Keratinocyte (primary cell): ENCODE measurements at regions not wholly inside any gene's neighbourhood (a gene's known extent, or its start where the extent isn't known, plus 50 kb on each side); places are given as distances from the start of the nearest gene placed in this dataset.

Experiments
- DNase-seq: peaks from one replicate; pipeline ENCODE4 v3.0.0-alpha.2; 2011; ENCODE audit warnings: low read depth, missing footprints, low spot score
- FAIRE-seq: peaks from 2 replicates; lab custom pipeline; 2011; peaks lifted over from hg19 to GRCh38; lab: Jason Lieb, UNC
- H2AFZ ChIP-seq: 2 replicates; pipeline ENCODE4 v1.6.0; 2012; ENCODE audit warnings: low read length, control low read depth, inconsistent platforms; ENCODE audit not compliant: control insufficient read depth
- H3K27ac ChIP-seq: 2 replicates; pipeline ENCODE4 v1.5.1; 2011; ENCODE audit warnings: low read length; ENCODE audit not compliant: control insufficient read depth, insufficient read depth
- H3K27me3 ChIP-seq: 3 replicates; pipeline ENCODE4 v1.6.0; 2011; ENCODE audit warnings: low read length; ENCODE audit not compliant: control insufficient read depth, insufficient read depth; ENCODE audit errors: extremely low read depth
- H3K36me3 ChIP-seq, 2 experiments: 2 replicates in 1 of 2; 3 replicates in 1 of 2; pipeline ENCODE4 v1.5.1; 2011; ENCODE audit warnings: low read length in 2 of 2, mild to moderate bottlenecking in 1 of 2; ENCODE audit not compliant: control insufficient read depth in 2 of 2, insufficient read depth in 2 of 2; ENCODE audit errors: extremely low read depth in 1 of 2
- H3K4me1 ChIP-seq: 3 replicates; pipeline ENCODE4 v1.5.1; 2011; ENCODE audit warnings: low read length; ENCODE audit not compliant: control insufficient read depth, insufficient read depth; ENCODE audit errors: extremely low read depth
- H3K4me2 ChIP-seq: 3 replicates; pipeline ENCODE4 v1.6.0; 2011; ENCODE audit warnings: low read depth, low read length; ENCODE audit not compliant: control insufficient read depth, insufficient read depth; ENCODE audit errors: extremely low read depth
- H3K4me3 ChIP-seq, 3 experiments: fragments of 200-600 bp in 1 of 3; sonication (generic) in 1 of 3; 2 replicates in 2 of 3; 3 replicates in 1 of 3; pipeline ENCODE4 v1.5.1; 2011 to 2016; ENCODE audit warnings: low read length in 3 of 3, mild to moderate bottlenecking in 3 of 3, control low read depth in 2 of 3, inconsistent platforms in 1 of 3, low read depth in 1 of 3, mixed read lengths in 1 of 3, mixed run types in 1 of 3, moderate library complexity in 1 of 3; ENCODE audit not compliant: control insufficient read depth in 2 of 3, insufficient read depth in 2 of 3; ENCODE audit errors: extremely low read depth in 1 of 3
- H3K79me2 ChIP-seq: 2 replicates; pipeline ENCODE4 v1.6.0; 2012; ENCODE audit warnings: low read length; ENCODE audit not compliant: control insufficient read depth, insufficient read depth
- H3K9ac ChIP-seq: 3 replicates; pipeline ENCODE4 v1.6.0; 2011; ENCODE audit warnings: low read length; ENCODE audit not compliant: control insufficient read depth, insufficient read depth; ENCODE audit errors: extremely low read depth
- H3K9me1 ChIP-seq: 3 replicates; pipeline ENCODE4 v1.6.0; 2011; ENCODE audit warnings: low read length; ENCODE audit not compliant: control insufficient read depth, insufficient read depth; ENCODE audit errors: extremely low read depth
- H3K9me3 ChIP-seq: 2 replicates; pipeline ENCODE4 v1.5.1; 2012; ENCODE audit warnings: low read depth, low read length; ENCODE audit not compliant: control insufficient read depth
- H4K20me1 ChIP-seq: 3 replicates; pipeline ENCODE4 v1.6.0; 2011; ENCODE audit warnings: low read length; ENCODE audit not compliant: control insufficient read depth, insufficient read depth; ENCODE audit errors: extremely low read depth
- EZH2 ChIP-seq: IDR thresholded peaks from one replicate; pipeline ENCODE4 v1.6.1; 2012; ENCODE audit warnings: inconsistent platforms, mild to moderate bottlenecking, low read length, moderate library complexity
- dilution Hi-C: fragments of 300-500 bp; cut with MboI; formaldehyde crosslinking; loops from one replicate; pipeline ENCODE4 v1.7.0; 2020; ENCODE audit warnings: low sequenced_read_pairs; ENCODE audit not compliant: extremely low pct_ligation_motif_present
- TF ChIP-seq, protein P1 (sequence below), 3 experiments: IDR thresholded peaks in 1 of 3; conservative IDR thresholded peaks in 1 of 3; optimal IDR thresholded peaks in 1 of 3; 2 replicates in 2 of 3; 3 replicates in 1 of 3; pipeline versions ENCODE3 to v1.5.1; 2011; ENCODE audit warnings: low read length in 3 of 3, mild to moderate bottlenecking in 3 of 3, moderate library complexity in 2 of 3, control low read depth in 1 of 3, inconsistent platforms in 1 of 3; ENCODE audit not compliant: insufficient read depth in 2 of 3; ENCODE audit errors: extremely low read depth in 1 of 3

DNA sequence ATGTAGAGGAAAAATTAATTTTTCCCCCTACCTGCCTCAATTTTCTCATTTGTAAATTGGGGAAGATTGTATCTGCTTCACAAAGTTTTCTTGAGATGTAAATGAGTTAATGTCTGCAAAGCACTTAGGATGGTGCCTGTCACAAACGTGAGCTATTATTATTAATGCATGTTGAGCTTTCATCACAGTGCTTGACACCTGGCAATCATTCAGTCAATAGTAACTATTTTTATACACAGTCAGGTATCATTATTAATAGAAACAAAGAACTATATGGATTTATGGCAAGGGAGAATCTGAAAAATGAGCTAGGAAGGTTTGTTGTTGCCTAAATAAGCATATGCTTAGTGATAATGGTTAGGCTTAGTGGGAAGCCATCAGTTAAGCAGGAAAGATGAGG, 238.2 kb upstream of the GRM7 start:
- H3K9me1 ChIP-seq, result no peaks in the 10 kb centered on the region
- no peak overlapping the region for H3K4me3 ChIP-seq
- no peak overlapping the region for H3K4me2 ChIP-seq
- no peaks in the 10 kb centered on the region for H3K79me2 ChIP-seq
- dilution Hi-C loops, result no loop called here
- H3K4me1 ChIP-seq, result no peaks in the 10 kb centered on the region
- H3K36me3 ChIP-seq, result no peaks in the 10 kb centered on the region
- no peak overlapping the region for H2AFZ ChIP-seq
- no peak for DNase-seq
- TF ChIP-seq EZH2, result no peak
- TF ChIP-seq, protein P1, sequence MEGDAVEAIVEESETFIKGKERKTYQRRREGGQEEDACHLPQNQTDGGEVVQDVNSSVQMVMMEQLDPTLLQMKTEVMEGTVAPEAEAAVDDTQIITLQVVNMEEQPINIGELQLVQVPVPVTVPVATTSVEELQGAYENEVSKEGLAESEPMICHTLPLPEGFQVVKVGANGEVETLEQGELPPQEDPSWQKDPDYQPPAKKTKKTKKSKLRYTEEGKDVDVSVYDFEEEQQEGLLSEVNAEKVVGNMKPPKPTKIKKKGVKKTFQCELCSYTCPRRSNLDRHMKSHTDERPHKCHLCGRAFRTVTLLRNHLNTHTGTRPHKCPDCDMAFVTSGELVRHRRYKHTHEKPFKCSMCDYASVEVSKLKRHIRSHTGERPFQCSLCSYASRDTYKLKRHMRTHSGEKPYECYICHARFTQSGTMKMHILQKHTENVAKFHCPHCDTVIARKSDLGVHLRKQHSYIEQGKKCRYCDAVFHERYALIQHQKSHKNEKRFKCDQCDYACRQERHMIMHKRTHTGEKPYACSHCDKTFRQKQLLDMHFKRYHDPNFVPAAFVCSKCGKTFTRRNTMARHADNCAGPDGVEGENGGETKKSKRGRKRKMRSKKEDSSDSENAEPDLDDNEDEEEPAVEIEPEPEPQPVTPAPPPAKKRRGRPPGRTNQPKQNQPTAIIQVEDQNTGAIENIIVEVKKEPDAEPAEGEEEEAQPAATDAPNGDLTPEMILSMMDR (optimal IDR thresholded peaks at IDR 0.05 in 1 of 3, IDR thresholded peaks at IDR 0.05 in 1 of 3, conservative IDR thresholded peaks at IDR 0.05 in 1 of 3; ENCODE audit: extremely low read depth in 1 of 3, insufficient read depth in 2 of 3, low read length in 3 of 3), result no peak
- no peak overlapping the region for H3K27ac ChIP-seq
- no peaks in the 10 kb centered on the region for H4K20me1 ChIP-seq
- no peaks in the 10 kb centered on the region for H3K9me3 ChIP-seq
- H3K27me3 ChIP-seq, result no peaks in the 10 kb centered on the region
- FAIRE-seq, result no peak
- no peak overlapping the region for H3K9ac ChIP-seq

- Histone ChIP-seq H3K79me2 (no peaks in the 10 kb centered on the region), H3K36me3 (no peaks in the 10 kb centered on the region), H3K27ac (no peak overlapping the region), H3K27me3 (no peaks in the 10 kb centered on the region), H3K9me1 (no peaks in the 10 kb centered on the region), H3K9ac (no peak overlapping the region), H3K4me3 (no peak overlapping the region), H2AFZ (no peak overlapping the region), H4K20me1 (no peaks in the 10 kb centered on the region), H3K4me2 (no peak overlapping the region), H3K9me3 (no peaks in the 10 kb centered on the region), H3K4me1 (no peaks in the 10 kb centered on the region)
- dilution Hi-C loops, result no loop called here
- no peak for TF ChIP-seq EZH2
- TF ChIP-seq, protein P1 (optimal IDR thresholded peaks at IDR 0.05 in 1 of 3, IDR thresholded peaks at IDR 0.05 in 1 of 3, conservative IDR thresholded peaks at IDR 0.05 in 1 of 3; ENCODE audit: extremely low read depth in 1 of 3, insufficient read depth in 2 of 3, low read length in 3 of 3), result no peak
- DNase-seq (no peak), FAIRE-seq (no peak)
Measured at GRCh38 chr3:6631376-6631775, 229.5 kb upstream of the GRM7 start.
